GM23338 (cell line): ENCODE measurements at regions not wholly inside any gene's neighbourhood (a gene's known extent, or its start where the extent isn't known, plus 50 kb on each side); places are given as distances from the start of the nearest gene placed in this dataset.

Source experiments
- ATAC-seq: fragments of 200-7000 bp; cut with Tn5 transposase; 3 replicates; pipeline ENCODE4 v1.9.1; 2020
- DNase-seq: peaks from one replicate; pipeline ENCODE4 v3.0.0-alpha.2; 2015; ENCODE audit warnings: low spot score
- H2AFZ ChIP-seq: fragments of 200-600 bp; sonication (generic); 2 replicates; pipeline ENCODE4 v1.8.0; 2016; ENCODE audit warnings: antibody characterized with exemption, mild to moderate bottlenecking, moderate library complexity
- H3F3A ChIP-seq: fragments of 200-600 bp; sonication (generic); replicated peaks from 2 replicates; pipeline ENCODE4 v1.8.0; 2017; ENCODE audit warnings: antibody characterized with exemption, mixed run types, low read depth
- H3K27ac ChIP-seq: fragments of 200-600 bp; sonication (generic); 2 replicates; pipeline ENCODE4 v1.6.1; 2016; ENCODE audit warnings: low read depth
- H3K27me3 ChIP-seq: fragments of 200-600 bp; sonication (generic); 2 replicates; pipeline ENCODE4 v1.8.0; 2016; ENCODE audit warnings: mild to moderate bottlenecking, mixed run types, moderate library complexity; ENCODE audit not compliant: insufficient read depth
- H3K36me3 ChIP-seq: fragments of 200-600 bp; sonication (generic); 2 replicates; pipeline ENCODE4 v1.8.0; 2016; ENCODE audit warnings: mild to moderate bottlenecking; ENCODE audit not compliant: insufficient read depth
- H3K4me1 ChIP-seq: fragments of 200-600 bp; sonication (generic); 2 replicates; pipeline ENCODE4 v1.8.0; 2016; ENCODE audit warnings: mild to moderate bottlenecking, moderate library complexity; ENCODE audit not compliant: insufficient read depth
- H3K4me2 ChIP-seq: fragments of 200-600 bp; sonication (generic); 2 replicates; pipeline ENCODE4 v1.7.1; 2017; ENCODE audit warnings: mixed run types
- H3K4me3 ChIP-seq: fragments of 200-600 bp; sonication (generic); 2 replicates; pipeline ENCODE4 v1.6.1; 2016; ENCODE audit warnings: mixed run types
- H3K79me2 ChIP-seq: fragments of 200-600 bp; sonication (generic); replicated peaks from 2 replicates; pipeline ENCODE4 v1.8.0; 2017; ENCODE audit warnings: mild to moderate bottlenecking; ENCODE audit not compliant: insufficient read depth
- H3K9me2 ChIP-seq: fragments of 200-600 bp; sonication (generic); 2 replicates; pipeline ENCODE4 v1.8.0; 2017; ENCODE audit not compliant: insufficient read depth
- H4K20me1 ChIP-seq: fragments of 200-600 bp; sonication (generic); replicated peaks from 2 replicates; pipeline ENCODE4 v1.8.0; 2017; ENCODE audit warnings: mild to moderate bottlenecking; ENCODE audit not compliant: insufficient read depth
- H3K27ac Mint-ChIP-seq: 2 replicates; pipeline ENCODE4 v1.8.0; 2020; ENCODE audit warnings: inconsistent platforms, mild to moderate bottlenecking, moderate library complexity, mixed read lengths
- H3K27me3 Mint-ChIP-seq: 3 replicates; pipeline ENCODE4 v1.8.0; 2022; ENCODE audit warnings: low read depth, mild to moderate bottlenecking, moderate library complexity, mixed read lengths, inconsistent platforms; ENCODE audit not compliant: insufficient read depth, poor library complexity
- H3K36me3 Mint-ChIP-seq: 3 replicates; pipeline ENCODE4 v1.8.0; 2021; ENCODE audit warnings: low read depth, mild to moderate bottlenecking, inconsistent platforms, moderate library complexity, mixed read lengths
- H3K4me1 Mint-ChIP-seq: 3 replicates; pipeline ENCODE4 v1.8.0; 2020; ENCODE audit warnings: mild to moderate bottlenecking, inconsistent platforms, mixed read lengths
- H3K4me3 Mint-ChIP-seq: 3 replicates; pipeline ENCODE4 v1.8.0; 2021; ENCODE audit warnings: moderate library complexity, mild to moderate bottlenecking, inconsistent platforms, mixed read lengths
- H3K9me3 Mint-ChIP-seq: 3 replicates; pipeline ENCODE4 v1.8.0; 2020; ENCODE audit warnings: moderate library complexity, mild to moderate bottlenecking, inconsistent platforms, mixed read lengths
- CREB1 ChIP-seq: fragments of 250-450 bp; sonication (Bioruptor Pico); IDR thresholded peaks from 2 replicates; pipeline ENCODE4 v1.5.0; 2020; ENCODE audit warnings: low read depth, mild to moderate bottlenecking, moderate library complexity
- CTCF ChIP-seq, 2 experiments: fragments of 200-600 bp in 1 of 2; sonication (generic) in 1 of 2; conservative IDR thresholded peaks; 2 replicates each; pipeline versions ENCODE4 v1.5.1 to v1.6.1; 2016 to 2017; ENCODE audit warnings: antibody characterized with exemption in 2 of 2, low read depth in 2 of 2, mild to moderate bottlenecking in 2 of 2, moderate library complexity in 1 of 2
- EZH2 ChIP-seq: fragments of 200-600 bp; sonication (generic); IDR thresholded peaks from one replicate; pipeline ENCODE4 v1.8.0; 2017; ENCODE audit warnings: antibody characterized with exemption, mild to moderate bottlenecking, low read depth; ENCODE audit not compliant: unreplicated experiment
- EZH2phosphoT487 ChIP-seq: fragments of 200-600 bp; sonication (generic); IDR thresholded peaks from one replicate; pipeline ENCODE4 v1.8.1; 2018; ENCODE audit warnings: antibody characterized with exemption; ENCODE audit not compliant: unreplicated experiment
- JUNB ChIP-seq: IDR thresholded peaks from one replicate; pipeline ENCODE4 v1.6.1; 2016; ENCODE audit warnings: antibody characterized with exemption; ENCODE audit not compliant: unreplicated experiment
- NANOG ChIP-seq: IDR thresholded peaks from 2 replicates; pipeline ENCODE4 v1.6.1; 2016; ENCODE audit warnings: antibody characterized with exemption, borderline replicate concordance
- POLR2AphosphoS5 ChIP-seq: IDR thresholded peaks from 2 replicates; pipeline ENCODE4 v1.6.1; 2016; ENCODE audit warnings: antibody characterized with exemption, low read depth
- REST ChIP-seq: IDR thresholded peaks from one replicate; pipeline ENCODE4 v1.6.1; 2018; ENCODE audit warnings: antibody characterized with exemption; ENCODE audit not compliant: unreplicated experiment
- STAT1 ChIP-seq: IDR thresholded peaks from one replicate; pipeline ENCODE4 v1.6.1; 2016; ENCODE audit warnings: antibody characterized with exemption; ENCODE audit not compliant: unreplicated experiment
- ZNF114 ChIP-seq: fragments of 250-450 bp; sonication (Bioruptor Pico); IDR thresholded peaks from 2 replicates; pipeline ENCODE4 v1.5.0; 2020; ENCODE audit warnings: mild to moderate bottlenecking, moderate library complexity
- ZNF331 ChIP-seq: fragments of 250-450 bp; sonication (Bioruptor Pico); IDR thresholded peaks from 2 replicates; pipeline ENCODE4 v1.5.0; 2020; ENCODE audit warnings: low read depth, mild to moderate bottlenecking, moderate library complexity
- ZNF462 ChIP-seq: fragments of 250-450 bp; sonication (Bioruptor Pico); IDR thresholded peaks from 2 replicates; pipeline ENCODE4 v1.5.0; 2020; ENCODE audit warnings: mild to moderate bottlenecking, moderate library complexity
- TF ChIP-seq, protein P1 (sequence below): IDR thresholded peaks from 2 replicates; pipeline ENCODE4 v1.6.1; 2016; ENCODE audit warnings: antibody characterized with exemption

DNA sequence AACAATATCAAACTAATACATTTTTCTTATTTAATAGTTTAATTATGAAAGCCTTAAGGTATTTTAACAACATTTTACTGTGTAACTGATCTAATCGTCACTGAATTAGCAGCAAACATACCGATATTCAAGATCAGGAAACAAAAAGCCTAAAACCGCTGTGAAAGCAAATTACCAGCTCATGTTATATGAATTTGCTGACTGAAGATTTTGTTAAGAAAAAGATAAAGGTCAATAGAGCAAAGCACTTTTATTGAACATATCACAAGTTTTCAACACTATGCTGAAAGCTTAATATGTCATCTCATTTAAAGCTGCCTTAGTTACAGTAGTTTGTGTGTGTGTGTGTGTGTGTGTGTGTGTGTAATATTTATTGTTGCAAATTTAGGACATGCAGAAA, 1634.9 kb upstream of the NUDT12 start:
- no peaks in the 10 kb centered on the region; the same call in 2 of the 3 replicates for H3K36me3 Mint-ChIP-seq
- peaks cover 5% of the 10 kb centered on the region; the same call in 1 of the 2 replicates for H3K9me2 ChIP-seq
- H3F3A ChIP-seq, result no peaks in the 10 kb centered on the region
- no peaks in the 10 kb centered on the region for H3K79me2 ChIP-seq
- H3K27ac Mint-ChIP-seq, result no peak overlapping the region
- no peak overlapping the region for H3K27ac ChIP-seq
- no peaks in the 10 kb centered on the region for H3K9me3 Mint-ChIP-seq
- no peaks in the 10 kb centered on the region for H3K27me3 ChIP-seq
- no peaks in the 10 kb centered on the region for H3K4me1 Mint-ChIP-seq
- no peak overlapping the region for H3K4me3 Mint-ChIP-seq
- ATAC-seq, result no peak
- no peaks in the 10 kb centered on the region for H3K4me1 ChIP-seq
- TF ChIP-seq, protein P1, sequence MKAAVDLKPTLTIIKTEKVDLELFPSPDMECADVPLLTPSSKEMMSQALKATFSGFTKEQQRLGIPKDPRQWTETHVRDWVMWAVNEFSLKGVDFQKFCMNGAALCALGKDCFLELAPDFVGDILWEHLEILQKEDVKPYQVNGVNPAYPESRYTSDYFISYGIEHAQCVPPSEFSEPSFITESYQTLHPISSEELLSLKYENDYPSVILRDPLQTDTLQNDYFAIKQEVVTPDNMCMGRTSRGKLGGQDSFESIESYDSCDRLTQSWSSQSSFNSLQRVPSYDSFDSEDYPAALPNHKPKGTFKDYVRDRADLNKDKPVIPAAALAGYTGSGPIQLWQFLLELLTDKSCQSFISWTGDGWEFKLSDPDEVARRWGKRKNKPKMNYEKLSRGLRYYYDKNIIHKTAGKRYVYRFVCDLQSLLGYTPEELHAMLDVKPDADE, result no peak
- TF ChIP-seq ZNF462, result no peak
- TF ChIP-seq EZH2, result no peak
- no peak for TF ChIP-seq ZNF114 (CRISPR knock-in tag)
- TF ChIP-seq POLR2AphosphoS5, result no peak
- TF ChIP-seq REST, result no peak
- TF ChIP-seq JUNB, result no peak
- no peak for TF ChIP-seq ZNF331 (CRISPR knock-in tag)
- no peak for TF ChIP-seq NANOG
- no peak for TF ChIP-seq CREB1
- TF ChIP-seq EZH2phosphoT487, result no peak
- TF ChIP-seq STAT1, result no peak
- no peak for TF ChIP-seq CTCF (conservative IDR thresholded peaks at IDR 0.05; ENCODE audit: low read depth in 2 of 2)
- H2AFZ ChIP-seq, result no peak overlapping the region
- H3K36me3 ChIP-seq, result no peaks in the 10 kb centered on the region
- no peak overlapping the region for H3K4me3 ChIP-seq
- H4K20me1 ChIP-seq, result no peaks in the 10 kb centered on the region
- DNase-seq, result no peak
- H3K27me3 Mint-ChIP-seq, result no peaks in the 10 kb centered on the region
- no peak overlapping the region for H3K4me2 ChIP-seq
